Astrocyte of the cerebellum (primary cell): ENCODE measurements at regions not wholly inside any gene's neighbourhood (a gene's known extent, or its start where the extent isn't known, plus 50 kb on each side); places are given as distances from the start of the nearest gene placed in this dataset.

Source experiments
- DNase-seq: peaks from one replicate; pipeline ENCODE4 v3.0.0-alpha.2; 2011; ENCODE audit warnings: low read depth
- H3K4me3 ChIP-seq: 2 replicates; pipeline ENCODE4 v1.5.1; 2011; ENCODE audit warnings: mild to moderate bottlenecking, low read depth, low read length, moderate library complexity
- in situ Hi-C: cut with HindIII; loops from 2 replicates; pipeline ENCODE4 v1.10.0; 2017; ENCODE audit warnings: low sequenced_read_pairs
- TF ChIP-seq, protein P1 (sequence below): IDR thresholded peaks from 2 replicates; pipeline ENCODE4 v1.5.1; 2012; ENCODE audit warnings: low read length, low read depth, moderate library complexity, mild to moderate bottlenecking; ENCODE audit errors: missing control alignments

GRCh38 chr13:58446979-58447378, 815.4 kb downstream of the PCDH17 start:
- H3K4me3 ChIP-seq, result no peak overlapping the region
- in situ Hi-C loops, result no loop called here
- TF ChIP-seq, protein P1, sequence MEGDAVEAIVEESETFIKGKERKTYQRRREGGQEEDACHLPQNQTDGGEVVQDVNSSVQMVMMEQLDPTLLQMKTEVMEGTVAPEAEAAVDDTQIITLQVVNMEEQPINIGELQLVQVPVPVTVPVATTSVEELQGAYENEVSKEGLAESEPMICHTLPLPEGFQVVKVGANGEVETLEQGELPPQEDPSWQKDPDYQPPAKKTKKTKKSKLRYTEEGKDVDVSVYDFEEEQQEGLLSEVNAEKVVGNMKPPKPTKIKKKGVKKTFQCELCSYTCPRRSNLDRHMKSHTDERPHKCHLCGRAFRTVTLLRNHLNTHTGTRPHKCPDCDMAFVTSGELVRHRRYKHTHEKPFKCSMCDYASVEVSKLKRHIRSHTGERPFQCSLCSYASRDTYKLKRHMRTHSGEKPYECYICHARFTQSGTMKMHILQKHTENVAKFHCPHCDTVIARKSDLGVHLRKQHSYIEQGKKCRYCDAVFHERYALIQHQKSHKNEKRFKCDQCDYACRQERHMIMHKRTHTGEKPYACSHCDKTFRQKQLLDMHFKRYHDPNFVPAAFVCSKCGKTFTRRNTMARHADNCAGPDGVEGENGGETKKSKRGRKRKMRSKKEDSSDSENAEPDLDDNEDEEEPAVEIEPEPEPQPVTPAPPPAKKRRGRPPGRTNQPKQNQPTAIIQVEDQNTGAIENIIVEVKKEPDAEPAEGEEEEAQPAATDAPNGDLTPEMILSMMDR, result no peak
- DNase-seq, result no peak

GRCh38 chr13:58452123-58452623, 820.6 kb downstream of the PCDH17 start:
- H3K4me3 ChIP-seq, result no peak overlapping the region
- TF ChIP-seq, protein P1, result no peak
- in situ Hi-C loops, result no loop called here
- no peak for DNase-seq

- no peak for DNase-seq
- in situ Hi-C loops, result no loop called here
- no peak overlapping the region for H3K4me3 ChIP-seq
- TF ChIP-seq, protein P1, result no peak
Observed at GRCh38 chr13:58455094-58455493, 823.5 kb downstream of the PCDH17 start.

- TF ChIP-seq, protein P1, result no peak
- no peak overlapping the region for H3K4me3 ChIP-seq
- DNase-seq, result no peak
- in situ Hi-C loops, result no loop called here
Observed at GRCh38 chr13:58461217-58461616, 829.7 kb downstream of the PCDH17 start.

DNA sequence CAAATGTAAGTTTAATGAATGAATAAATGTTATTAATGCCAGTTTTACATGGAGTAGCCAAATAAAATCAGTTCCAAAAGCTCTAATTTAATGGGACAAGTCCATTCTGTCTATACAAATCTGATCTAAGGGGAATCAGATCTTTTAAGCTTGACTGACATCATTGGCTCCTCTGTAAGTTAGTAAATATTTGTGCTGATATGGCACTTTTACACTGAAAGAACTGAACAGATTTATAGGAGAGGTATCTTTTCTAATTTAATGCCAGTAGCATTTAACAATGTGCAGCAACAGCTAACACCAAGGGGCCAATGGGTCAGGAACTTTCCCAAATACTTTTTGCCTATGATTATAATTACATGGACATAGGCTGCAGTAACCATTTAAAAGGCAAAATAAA, 832.3 kb downstream of the PCDH17 start:
- no peak for DNase-seq
- in situ Hi-C loops, result no loop called here
- no peak overlapping the region for H3K4me3 ChIP-seq
- TF ChIP-seq, protein P1, result no peak

- no peak for DNase-seq
- H3K4me3 ChIP-seq, result no peak overlapping the region
- in situ Hi-C loops, result loop anchor here (5.0 kb wide), 1 partner anchor 50 kb away; no protein-coding TSS in a partner anchor
- TF ChIP-seq, protein P1, result no peak
Observed at GRCh38 chr13:58467176-58467575, 835.6 kb downstream of the PCDH17 start.
